SU-DHL-6 (cell line): ENCODE measurements at regions not wholly inside any gene's neighbourhood (a gene's known extent, or its start where the extent isn't known, plus 50 kb on each side); places are given as distances from the start of the nearest gene placed in this dataset.

Source experiments
- H2AFZ ChIP-seq: fragments of 200-600 bp; sonication (generic); 2 replicates; pipeline ENCODE4 v1.6.1; 2014; ENCODE audit warnings: low read depth, mild to moderate bottlenecking, moderate library complexity, mixed read lengths, antibody characterized with exemption, low read length; ENCODE audit not compliant: severe bottlenecking
- H3F3A ChIP-seq: fragments of 200-600 bp; shearing (Covaris generic); 2 replicates; pipeline ENCODE4 v1.6.0; 2016; ENCODE audit warnings: antibody characterized with exemption, mild to moderate bottlenecking; ENCODE audit not compliant: insufficient read depth
- H3K27ac ChIP-seq: fragments of 200-600 bp; sonication (generic); 2 replicates; pipeline ENCODE4 v1.5.1; 2016; ENCODE audit warnings: low read depth, mild to moderate bottlenecking, low read length, moderate library complexity, mixed read lengths
- H3K27me3 ChIP-seq: fragments of 200-600 bp; sonication (generic), shearing (Covaris generic); 2 replicates; pipeline ENCODE4 v1.6.0; 2014; ENCODE audit warnings: mild to moderate bottlenecking, low read length
- H3K36me3 ChIP-seq: fragments of 200-600 bp; sonication (generic); 2 replicates; pipeline ENCODE4 v1.6.1; 2014; ENCODE audit warnings: mild to moderate bottlenecking, low read length, mixed read lengths
- H3K4me2 ChIP-seq: fragments of 300-600, 200-600 bp; shearing (Covaris generic), sonication (generic); 2 replicates; pipeline ENCODE4 v1.6.0; 2014; ENCODE audit warnings: low read length, low read depth, mild to moderate bottlenecking; ENCODE audit not compliant: poor library complexity, severe bottlenecking
- H3K4me3 ChIP-seq: fragments of 200-600 bp; sonication (generic); 2 replicates; pipeline ENCODE4 v1.5.1; 2014; ENCODE audit warnings: antibody characterized with exemption, low read length, mild to moderate bottlenecking, mixed read lengths; ENCODE audit not compliant: insufficient read depth, poor library complexity, severe bottlenecking
- H3K79me2 ChIP-seq: fragments of 200-600 bp; sonication (generic); 2 replicates; pipeline ENCODE4 v1.6.1; 2014; ENCODE audit warnings: mild to moderate bottlenecking, low read length, moderate library complexity; ENCODE audit not compliant: insufficient read depth
- H3K9ac ChIP-seq: fragments of 200-600 bp; sonication (generic); 2 replicates; pipeline ENCODE4 v1.7.0; 2014; ENCODE audit warnings: mild to moderate bottlenecking, low read length
- H3K9me2 ChIP-seq: fragments of 200-600 bp; sonication (generic); replicated peaks from 2 replicates; pipeline ENCODE4 v1.6.1; 2014; ENCODE audit warnings: low read length; ENCODE audit not compliant: insufficient read depth
- H3K9me3 ChIP-seq: fragments of 200-600 bp; sonication (generic); 2 replicates; pipeline ENCODE4 v1.6.1; 2014; ENCODE audit warnings: low read length, mixed read lengths; ENCODE audit not compliant: insufficient read depth
- H4K20me1 ChIP-seq: fragments of 200-600 bp; sonication (generic); 2 replicates; pipeline ENCODE4 v1.6.1; 2014; ENCODE audit warnings: low read depth, mild to moderate bottlenecking, antibody characterized with exemption, low read length, moderate library complexity, mixed read lengths
- CTCF ChIP-seq: fragments of 200-600 bp; sonication (generic); IDR thresholded peaks from one replicate; pipeline ENCODE4 v1.5.1; 2017; ENCODE audit warnings: antibody characterized with exemption, mild to moderate bottlenecking, low read length, moderate library complexity; ENCODE audit not compliant: insufficient read depth, poor library complexity, severe bottlenecking
- EZH2phosphoT487 ChIP-seq: fragments of 200-600 bp; sonication (generic), shearing (Covaris generic); conservative IDR thresholded peaks from 2 replicates; pipeline ENCODE4 v1.6.1; 2018; ENCODE audit warnings: mild to moderate bottlenecking, antibody characterized with exemption, low read length, moderate library complexity, mixed read lengths

GRCh38 chr4:123163501-123163900 is 233.1 kb upstream of the SPRY1 start:
- H3K9me2 ChIP-seq, result no peaks in the 10 kb centered on the region
- no peaks in the 10 kb centered on the region for H3K36me3 ChIP-seq
- no peak overlapping the region for H3K9ac ChIP-seq
- no peak overlapping the region for H3K4me3 ChIP-seq
- no peaks in the 10 kb centered on the region for H3F3A ChIP-seq
- no peak overlapping the region for H2AFZ ChIP-seq
- H3K27ac ChIP-seq, result no peak overlapping the region
- H3K9me3 ChIP-seq, result no peaks in the 10 kb centered on the region
- no peak for TF ChIP-seq EZH2phosphoT487
- TF ChIP-seq CTCF, result no peak
- no peak overlapping the region for H3K4me2 ChIP-seq
- H3K27me3 ChIP-seq, result no peaks in the 10 kb centered on the region
- no peaks in the 10 kb centered on the region for H3K79me2 ChIP-seq
- no peaks in the 10 kb centered on the region for H4K20me1 ChIP-seq

- H3K9ac ChIP-seq, result no peak overlapping the region
- no peak overlapping the region for H3K27ac ChIP-seq
- no peaks in the 10 kb centered on the region for H3F3A ChIP-seq
- TF ChIP-seq EZH2phosphoT487 (no peak), CTCF (no peak)
- H3K27me3 ChIP-seq, result no peaks in the 10 kb centered on the region
- H3K79me2 ChIP-seq, result no peaks in the 10 kb centered on the region
- H3K36me3 ChIP-seq, result no peaks in the 10 kb centered on the region
- H3K9me3 ChIP-seq, result no peaks in the 10 kb centered on the region
- H3K4me2 ChIP-seq, result no peak overlapping the region
- no peak overlapping the region for H2AFZ ChIP-seq
- no peak overlapping the region for H3K4me3 ChIP-seq
- H4K20me1 ChIP-seq, result no peaks in the 10 kb centered on the region
- H3K9me2 ChIP-seq, result no peaks in the 10 kb centered on the region
These were observed 230.6 kb upstream of the SPRY1 start for GRCh38 chr4:123166023-123166422.

GRCh38 chr4:123167931-123168330 is 228.7 kb upstream of the SPRY1 start:
- Histone ChIP-seq H3K4me3 (no peak overlapping the region), H3K36me3 (no peaks in the 10 kb centered on the region), H3K9me2 (no peaks in the 10 kb centered on the region), H3F3A (no peaks in the 10 kb centered on the region), H3K4me2 (no peak overlapping the region), H3K27ac (no peak overlapping the region), H4K20me1 (no peaks in the 10 kb centered on the region), H3K27me3 (no peaks in the 10 kb centered on the region), H2AFZ (no peak overlapping the region), H3K9me3 (no peaks in the 10 kb centered on the region), H3K79me2 (no peaks in the 10 kb centered on the region), H3K9ac (no peak overlapping the region)
- TF ChIP-seq CTCF (no peak), EZH2phosphoT487 (no peak)
